Endothelial cell of umbilical vein (primary cell): ENCODE measurements at regions not wholly inside any gene's neighbourhood (a gene's known extent, or its start where the extent isn't known, plus 50 kb on each side); places are given as distances from the start of the nearest gene placed in this dataset.

Experiments used
- BruUV-seq: library from RNA; stranded (reverse); fragments of 400-500 nt; replicated peaks from 2 replicates; lab custom pipeline; 2021; lab: Mats Ljungman, UMichigan
- CTCF ChIA-PET: fragments of 300-600, 350-600 bp; sonication (Branson Sonifier 250); formaldehyde crosslinking; loops from one replicate; lab custom pipeline; 2021; ENCODE audit warnings: antibody characterized with exemption, inconsistent platforms; lab: Charles Lee
- POLR2A ChIA-PET: fragments of 300-600, 350-600 bp; sonication (Branson Sonifier 250); formaldehyde crosslinking; loops from one replicate; lab custom pipeline; 2021; ENCODE audit warnings: antibody characterized with exemption, inconsistent platforms; lab: Charles Lee
- DNase-seq: peaks from one replicate; pipeline ENCODE4 v3.0.0-alpha.2; 2011; ENCODE audit warnings: low read depth, low spot score
- FAIRE-seq: peaks from 2 replicates; lab custom pipeline; 2011; peaks lifted over from hg19 to GRCh38; lab: Jason Lieb, UNC
- H2AFZ ChIP-seq: 2 replicates; pipeline ENCODE4 v1.6.0; 2012; ENCODE audit warnings: low read depth, low read length, control low read depth, inconsistent platforms
- H3K27ac ChIP-seq: 2 replicates; pipeline ENCODE4 v1.5.1; 2011; ENCODE audit warnings: low read depth, mild to moderate bottlenecking, control low read depth, low read length, moderate library complexity; ENCODE audit not compliant: insufficient read depth
- H3K27me3 ChIP-seq, 2 experiments: 2 replicates each; pipeline versions ENCODE4 v1.6.0 to v1.6.1; 2011; ENCODE audit warnings: low read length in 2 of 2, mixed read lengths in 1 of 2; ENCODE audit not compliant: control insufficient read depth in 2 of 2, insufficient read depth in 2 of 2
- H3K36me3 ChIP-seq, 2 experiments: 2 replicates in 1 of 2; 3 replicates in 1 of 2; pipeline ENCODE4 v1.5.1; 2011; ENCODE audit warnings: low read length in 2 of 2, mild to moderate bottlenecking in 1 of 2, moderate library complexity in 1 of 2; ENCODE audit not compliant: control insufficient read depth in 2 of 2, insufficient read depth in 2 of 2; ENCODE audit errors: extremely low read depth in 1 of 2
- H3K4me1 ChIP-seq: 3 replicates; pipeline ENCODE4 v1.5.1; 2011; ENCODE audit warnings: mild to moderate bottlenecking, low read length; ENCODE audit not compliant: control insufficient read depth, insufficient read depth; ENCODE audit errors: extremely low read depth
- H3K4me2 ChIP-seq: 2 replicates; pipeline ENCODE4 v1.6.1; 2011; ENCODE audit warnings: low read length, control low read depth, mixed read lengths; ENCODE audit not compliant: insufficient read depth
- H3K4me3 ChIP-seq, 3 experiments: fragments of 200-600 bp in 1 of 3; sonication (generic), shearing (Covaris generic) in 1 of 3; replicated peaks in 1 of 3; 2 replicates each; pipeline ENCODE4 v1.5.1; 2011 to 2016; ENCODE audit warnings: control low read depth in 3 of 3, low read length in 3 of 3, mild to moderate bottlenecking in 2 of 3, inconsistent platforms in 1 of 3, low read depth in 1 of 3, moderate library complexity in 1 of 3; ENCODE audit not compliant: insufficient read depth in 1 of 3
- H3K79me2 ChIP-seq: 2 replicates; pipeline ENCODE4 v1.6.0; 2012; ENCODE audit warnings: low read length, inconsistent platforms; ENCODE audit not compliant: control insufficient read depth, insufficient read depth
- H3K9ac ChIP-seq: replicated peaks from 2 replicates; pipeline ENCODE3; 2011; ENCODE audit warnings: low read length, control low read depth; ENCODE audit not compliant: insufficient read depth; ENCODE audit errors: extremely low read depth
- H3K9me1 ChIP-seq: replicated peaks from 3 replicates; pipeline ENCODE4 v1.6.0; 2011; ENCODE audit warnings: mild to moderate bottlenecking, low read length; ENCODE audit not compliant: control insufficient read depth, insufficient read depth; ENCODE audit errors: extremely low read depth
- H3K9me3 ChIP-seq: replicated peaks from 2 replicates; pipeline ENCODE4 v1.5.1; 2012; ENCODE audit warnings: low read length, inconsistent platforms; ENCODE audit not compliant: control insufficient read depth, insufficient read depth
- H4K20me1 ChIP-seq: replicated peaks from 2 replicates; pipeline ENCODE3; 2011; ENCODE audit warnings: mild to moderate bottlenecking, low read length; ENCODE audit not compliant: control insufficient read depth, insufficient read depth; ENCODE audit errors: extremely low read depth
- CTCF ChIP-seq, 2 donors: IDR thresholded peaks; 1 replicate in 1 of 2; 2 replicates in 1 of 2; pipeline ENCODE4 v1.5.1; 2011; ENCODE audit warnings: low read length in 2 of 2, mild to moderate bottlenecking in 2 of 2, moderate library complexity in 2 of 2, control low read depth in 1 of 2, inconsistent platforms in 1 of 2, low read depth in 1 of 2; ENCODE audit not compliant: insufficient read depth in 1 of 2; ENCODE audit errors: extremely low read depth in 1 of 2
- GATA2 ChIP-seq: IDR thresholded peaks from 2 replicates; pipeline ENCODE4 v1.7.0; 2011; ENCODE audit warnings: low read depth, mild to moderate bottlenecking, moderate library complexity, mixed read lengths, low read length; ENCODE audit not compliant: insufficient read length, insufficient read depth
- MAX ChIP-seq: IDR thresholded peaks from 2 replicates; pipeline ENCODE4 v1.6.1; 2011; ENCODE audit not compliant: insufficient read depth, insufficient read length
- MYC ChIP-seq: IDR thresholded peaks from one replicate; pipeline ENCODE4 v1.6.1; 2011; ENCODE audit warnings: mild to moderate bottlenecking, low read depth, low read length
- POLR2A ChIP-seq: IDR thresholded peaks from 2 replicates; pipeline ENCODE4 v1.6.1; 2012; ENCODE audit warnings: low read depth, mild to moderate bottlenecking, control low read depth, low read length
- dilution Hi-C: fragments of 300-500 bp; cut with MboI; formaldehyde crosslinking; loops from one replicate; pipeline ENCODE4 v1.15.0; 2019; ENCODE audit warnings: low sequenced_read_pairs; ENCODE audit not compliant: extremely low pct_ligation_motif_present
- intact Hi-C: fragments of 100-400 bp; cut with micrococcal nuclease; formaldehyde crosslinking; loops from one replicate; pipeline ENCODE4 v1.10.0; 2022

- no TSS peak for BruUV-seq
- Histone ChIP-seq H3K4me2 (no peak overlapping the region), H3K27ac (no peak overlapping the region), H4K20me1 (no peaks in the 10 kb centered on the region), H3K79me2 (no peaks in the 10 kb centered on the region), H3K4me3 (no peak overlapping the region), H3K27me3 (no peaks in the 10 kb centered on the region), H3K36me3 (no peaks in the 10 kb centered on the region), H3K9me1 (no peaks in the 10 kb centered on the region), H3K4me1 (no peaks in the 10 kb centered on the region), H3K9ac (no peak overlapping the region), H2AFZ (no peak overlapping the region), H3K9me3 (no peaks in the 10 kb centered on the region)
- no peak for TF ChIP-seq MYC
- TF ChIP-seq GATA2 = no peak
- no peak for TF ChIP-seq CTCF (IDR thresholded peaks at IDR 0.05; ENCODE audit: extremely low read depth in 1 of 2, insufficient read depth in 1 of 2, low read depth in 1 of 2, low read length in 2 of 2)
- TF ChIP-seq MAX = no peak
- TF ChIP-seq POLR2A = no peak
- CTCF ChIA-PET = no interaction called here
- no peak for FAIRE-seq
- intact Hi-C loops (no loop called here), dilution Hi-C loops (no loop called here)
- DNase-seq = no peak
- POLR2A ChIA-PET = no interaction called here
Measured at GRCh38 chr6:21375151-21376116, 218.1 kb upstream of the SOX4 start.
